ENCODE measurements at regions not wholly inside any gene's neighbourhood (a gene's known extent, or its start where the extent isn't known, plus 50 kb on each side); places are given as distances from the start of the nearest gene placed in this dataset.

DNA sequence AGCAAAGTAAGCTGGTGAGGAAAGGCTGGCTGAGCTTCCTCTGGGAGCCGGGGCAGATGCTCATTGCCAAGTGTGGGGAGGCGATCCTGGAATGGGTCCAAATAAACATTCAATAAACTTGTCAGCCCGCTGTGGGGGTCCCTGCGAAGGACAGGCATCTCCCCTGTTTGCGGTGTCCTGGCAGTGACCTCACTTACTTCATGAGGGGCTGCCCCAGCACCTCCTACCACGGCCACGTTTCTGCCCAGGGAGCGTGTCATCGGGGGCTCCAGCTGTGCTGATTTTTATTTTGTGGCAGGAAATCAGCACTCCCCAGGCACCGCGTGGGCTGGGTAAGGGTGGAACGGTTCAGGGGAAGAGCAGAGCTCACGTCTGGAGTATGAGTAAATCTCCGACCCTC lies 493.9 kb upstream of the B3GAT1 start:
- TF ChIP-seq CTCF (IDR thresholded peaks at IDR 0.05) (no peak), POLR2A (IDR thresholded peaks at IDR 0.05) (no peak)

Measured in uterus (tissue), 2 donors.